Fibroblast of the conjunctiva (primary cell): ENCODE measurements at regions not wholly inside any gene's neighbourhood (a gene's known extent, or its start where the extent isn't known, plus 50 kb on each side); places are given as distances from the start of the nearest gene placed in this dataset.
"Not testable (repeated sequence)": the region's sequence is repeated elsewhere in the genome, so short reads cannot be mapped to it uniquely, and the experiment has no call there.

ENCODE experiments used
- DNase-seq: peaks from one replicate; pipeline ENCODE4 v3.0.0-alpha.2; 2010; ENCODE audit warnings: low read depth

DNA sequence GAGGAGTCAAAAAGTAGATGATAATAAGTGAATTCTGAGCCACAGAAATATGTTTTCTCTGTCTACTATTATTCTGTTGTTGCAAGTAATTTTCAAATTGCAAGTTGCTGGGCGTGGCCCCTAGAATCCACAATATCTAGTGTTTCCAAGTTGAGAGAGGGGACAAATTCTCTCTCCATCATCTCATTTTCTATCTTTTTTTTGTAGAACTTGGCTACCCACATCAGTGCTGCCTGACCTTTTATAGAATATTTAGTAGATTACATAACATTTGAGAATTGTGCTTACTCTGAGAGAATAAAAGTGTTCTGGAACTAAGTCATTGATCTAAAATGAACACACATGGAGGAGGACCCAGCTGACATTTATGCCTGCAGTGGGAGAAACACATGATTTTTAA, 110.9 kb upstream of the CSNK1A1L start:
- DNase-seq: no peak

DNA sequence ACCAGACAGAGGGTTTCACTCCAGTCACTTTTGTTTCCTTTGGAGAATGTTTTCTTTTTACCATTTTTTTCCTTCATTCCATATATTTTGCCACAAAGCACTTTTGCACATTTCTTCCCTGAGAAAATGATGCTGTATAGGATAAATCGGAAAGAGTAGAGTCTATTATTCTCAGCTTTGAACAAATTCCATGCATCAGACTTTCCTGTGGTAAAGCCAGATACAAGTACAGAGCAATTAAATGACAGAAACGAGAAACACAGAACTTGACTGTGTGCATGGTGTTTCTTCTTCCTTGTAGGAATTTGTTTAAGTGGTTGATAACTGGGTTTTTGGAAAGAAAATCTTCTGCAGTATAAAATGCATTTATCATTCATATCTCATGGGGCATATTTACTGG, 107.4 kb upstream of the CSNK1A1L start:
- DNase-seq: no peak

DNA sequence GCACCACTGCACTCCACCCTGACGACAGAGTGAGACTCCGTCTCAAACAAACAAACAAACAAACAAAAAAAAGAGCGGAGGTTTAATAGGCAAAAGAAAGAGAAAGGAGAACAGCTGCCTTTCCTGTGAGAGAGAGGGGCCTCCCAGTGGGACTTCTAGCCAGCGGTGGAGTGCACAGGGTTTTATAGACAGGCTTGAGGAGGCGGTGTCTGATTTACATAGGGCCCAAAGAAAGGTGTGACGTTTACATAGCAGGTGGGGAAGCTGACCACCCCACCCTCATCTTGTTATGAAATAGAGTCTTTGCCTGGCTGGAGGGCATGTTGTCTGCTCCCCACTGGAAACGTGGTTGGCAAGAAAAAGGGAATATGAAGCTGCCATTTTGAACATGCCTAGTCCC, 106.0 kb upstream of the CSNK1A1L start:
- no peak for DNase-seq

DNA sequence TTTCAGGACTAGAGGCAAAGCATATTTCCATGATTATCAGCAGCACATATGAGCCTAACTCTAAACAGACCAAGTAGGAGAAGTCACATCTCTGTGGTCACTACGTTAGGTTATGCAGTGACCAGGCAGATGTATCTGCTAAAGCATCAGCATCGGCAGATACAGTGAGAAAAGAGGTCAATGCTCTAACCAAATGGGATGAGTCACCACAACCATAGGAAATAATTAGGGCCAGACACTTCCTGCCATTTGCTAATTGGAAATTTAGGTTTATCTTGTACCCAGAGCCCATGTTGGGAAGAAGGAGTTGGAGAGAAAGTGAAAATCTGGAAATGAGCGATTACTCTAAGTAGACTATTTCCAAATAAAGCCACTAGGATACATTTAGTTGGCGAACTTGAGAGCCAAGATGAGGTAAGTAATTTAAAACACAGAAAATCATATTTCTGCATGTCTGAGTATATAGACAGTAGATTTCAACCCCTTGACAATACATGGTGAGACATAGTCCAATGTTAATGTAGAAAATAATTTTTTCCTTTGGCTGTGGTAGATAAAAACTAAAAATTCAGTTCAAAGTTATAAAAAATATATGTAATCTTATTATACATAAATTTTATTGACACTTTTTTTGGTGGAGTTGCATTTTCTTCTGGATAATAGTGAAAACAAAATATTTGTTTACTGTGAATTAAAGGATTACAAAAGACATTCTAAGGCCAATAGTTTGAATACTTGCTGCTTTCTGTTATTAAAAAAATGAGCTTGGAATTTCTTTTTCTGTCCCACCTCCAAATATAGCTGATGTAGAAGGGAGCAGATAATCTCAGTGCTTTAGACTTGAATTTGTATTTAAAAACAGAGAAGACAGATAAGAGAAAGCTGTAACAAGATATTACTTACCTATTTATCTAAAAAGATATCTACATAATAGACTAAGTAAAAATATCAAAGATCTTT, 104.4 kb upstream of the CSNK1A1L start:
- DNase-seq: no peak

DNA sequence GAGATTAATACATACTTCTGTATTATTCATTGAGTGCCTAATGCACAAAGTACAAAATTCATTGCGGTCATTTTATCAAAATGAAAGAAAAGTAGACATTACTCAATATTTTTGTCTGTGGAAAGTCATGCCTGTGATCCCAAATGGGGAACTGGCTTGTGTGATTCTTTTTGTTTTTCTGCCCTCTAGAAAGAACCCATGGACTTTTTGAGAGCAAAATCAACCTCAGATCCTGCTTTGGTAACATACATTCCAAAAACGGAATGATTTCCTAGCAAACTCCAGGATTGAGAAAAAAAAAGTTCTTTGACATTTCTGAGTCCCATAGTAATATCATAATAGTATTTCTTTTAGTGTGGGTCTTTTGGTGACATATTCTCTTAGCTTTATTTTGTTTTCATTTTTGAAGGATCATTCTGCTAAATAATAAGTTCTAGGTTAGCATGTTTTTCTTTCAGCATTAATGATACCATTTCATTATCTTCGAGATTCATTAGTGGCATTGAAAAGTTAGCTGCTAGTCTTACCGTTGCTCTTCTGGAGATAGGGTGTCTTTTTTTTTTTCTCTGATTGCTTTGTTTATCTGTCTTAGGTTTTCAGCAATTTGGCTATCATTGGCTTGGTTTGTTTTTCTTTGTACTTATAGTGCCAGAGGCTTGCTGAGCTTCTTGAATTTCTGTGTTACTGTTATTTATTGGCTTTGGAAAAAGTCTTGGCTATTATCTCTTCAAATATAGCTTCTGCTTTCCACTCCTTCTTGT, 102.4 kb upstream of the CSNK1A1L start:
- no peak for DNase-seq

DNA sequence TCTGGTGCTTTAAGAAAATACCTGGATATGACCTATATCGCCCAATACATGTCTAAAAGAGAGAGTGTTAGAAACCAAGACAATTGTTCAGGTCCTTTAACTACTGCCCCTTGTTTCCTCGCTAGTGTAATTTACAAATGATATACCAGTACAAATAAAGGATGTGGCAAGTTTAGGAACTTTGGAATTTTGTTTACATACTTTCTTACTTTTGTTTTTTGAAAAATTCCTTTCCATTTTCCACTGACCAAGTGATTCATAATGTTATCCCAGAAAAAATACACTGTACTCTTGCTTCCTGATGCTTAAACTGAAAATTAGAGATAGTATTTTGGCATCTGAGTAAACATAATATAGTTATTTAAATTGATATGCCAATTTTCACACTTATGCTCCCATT, 96.8 kb upstream of the CSNK1A1L start:
- no peak for DNase-seq

DNA sequence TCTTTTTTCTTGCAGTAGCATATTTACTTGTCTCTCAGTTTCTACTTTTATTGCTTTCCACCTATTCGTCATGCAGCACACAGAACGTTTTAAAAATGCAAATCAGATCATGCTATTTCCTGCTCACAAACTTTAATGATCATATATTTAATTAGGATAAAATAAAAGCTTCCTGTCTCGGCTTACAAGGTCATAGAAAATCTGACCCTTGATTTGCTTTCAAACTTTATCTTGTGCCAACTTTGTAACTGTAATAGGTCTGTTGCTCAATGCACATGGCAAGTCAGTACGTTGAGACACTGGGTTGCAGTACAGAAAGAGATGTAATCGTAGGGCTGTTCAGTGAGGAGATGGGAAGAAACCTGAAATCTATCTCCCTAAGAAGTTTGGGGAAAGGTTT, 95.6 kb upstream of the CSNK1A1L start:
- DNase-seq: no peak

DNA sequence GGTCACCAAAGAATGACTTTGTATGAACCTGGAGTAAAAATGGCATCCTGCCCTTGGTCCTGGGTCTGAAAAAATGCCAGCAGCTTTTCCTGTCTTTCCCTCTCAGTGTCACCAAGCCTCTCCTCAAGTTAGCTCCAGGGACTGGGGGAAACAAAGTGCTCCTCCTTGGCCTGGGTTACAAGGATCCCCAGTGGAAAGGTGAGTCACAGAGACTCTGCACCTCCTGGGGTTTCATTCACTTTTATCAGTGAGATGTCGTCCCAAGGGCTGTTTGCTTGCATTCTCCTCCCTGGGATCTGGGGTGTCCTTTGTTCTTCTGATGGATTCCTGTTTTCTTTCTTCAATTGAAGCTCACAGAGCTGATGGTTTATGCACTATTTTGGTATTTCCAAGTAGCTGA, 93.2 kb upstream of the CSNK1A1L start:
- DNase-seq: no peak

DNA sequence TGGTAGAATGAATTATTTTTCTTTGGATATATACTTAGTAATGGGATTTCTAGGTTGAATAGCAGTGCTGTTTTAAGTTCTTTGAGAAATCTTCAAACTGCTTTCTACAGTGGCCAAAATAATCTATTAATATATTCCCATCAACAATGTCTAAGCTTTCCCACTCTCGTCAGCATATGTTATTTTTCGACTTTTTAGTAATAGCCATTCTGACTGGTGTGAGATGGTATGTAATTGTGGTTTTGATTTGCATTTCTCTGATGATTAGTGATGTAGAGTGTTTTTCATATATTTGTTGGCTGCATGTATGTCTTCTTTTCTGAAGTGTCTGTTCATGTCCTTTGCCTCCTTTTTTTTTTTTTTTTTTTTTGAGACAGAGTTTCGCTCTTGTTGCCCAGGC, 90.2 kb upstream of the CSNK1A1L start:
- no peak for DNase-seq

DNA sequence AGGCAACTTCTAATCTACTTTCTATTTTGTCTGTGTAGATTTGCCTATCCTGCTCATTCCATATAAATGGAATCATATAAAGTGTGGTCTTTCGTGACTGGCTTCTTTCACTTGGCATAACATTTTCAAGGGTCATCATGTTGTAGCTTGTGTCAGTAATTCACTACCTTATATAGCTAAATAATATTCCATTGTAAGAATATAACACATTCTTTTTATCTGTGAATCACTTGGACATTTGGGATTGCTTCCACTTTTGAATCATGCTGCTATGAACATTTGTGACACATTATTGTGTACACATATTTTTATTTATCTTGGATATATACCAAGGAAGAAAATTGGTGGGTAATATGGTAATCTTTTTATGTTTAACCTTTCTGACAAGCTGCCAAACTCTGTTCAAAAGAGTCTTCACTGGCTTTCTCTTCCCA, 89.0 kb upstream of the CSNK1A1L start:
- peak; percentile 23 for DNase-seq

DNA sequence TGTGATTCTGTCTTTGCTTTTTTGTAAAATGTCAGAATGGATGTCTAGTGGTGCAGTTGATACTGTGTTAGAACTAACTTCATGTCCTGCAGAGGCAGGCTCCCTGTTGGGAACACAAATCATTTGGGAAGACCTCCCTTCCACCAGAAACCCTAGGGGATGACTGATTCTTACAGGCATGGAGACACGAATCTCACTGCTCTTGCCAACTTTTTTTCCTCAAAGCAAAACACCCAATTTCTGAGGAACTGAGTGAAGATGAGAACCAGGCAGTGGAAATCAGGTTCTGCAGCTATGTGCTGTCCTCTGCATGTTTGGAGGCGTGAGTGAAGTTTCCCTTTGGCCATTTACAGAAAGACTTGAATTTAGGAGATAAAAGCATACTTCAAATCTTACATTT, 87.5 kb upstream of the CSNK1A1L start:
- no peak for DNase-seq

DNA sequence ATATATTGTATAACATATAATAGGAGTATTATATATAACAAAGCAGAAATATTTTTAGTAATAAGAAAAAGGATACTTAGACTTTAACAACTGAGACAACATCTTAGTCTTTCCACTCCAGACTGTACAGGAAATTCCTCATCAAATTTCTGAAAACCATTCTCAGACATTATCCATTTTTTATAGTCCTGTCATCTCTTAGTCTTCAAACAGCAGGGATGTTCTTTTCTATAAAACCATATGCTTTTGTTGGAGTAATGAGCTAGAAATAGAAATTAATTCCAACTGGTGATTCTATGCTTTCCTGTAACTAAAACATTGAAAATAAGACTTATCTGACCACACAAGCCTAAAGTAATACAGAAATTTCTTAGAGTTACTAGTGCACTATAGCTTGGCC, 82.2 kb upstream of the CSNK1A1L start:
- DNase-seq: no peak

DNA sequence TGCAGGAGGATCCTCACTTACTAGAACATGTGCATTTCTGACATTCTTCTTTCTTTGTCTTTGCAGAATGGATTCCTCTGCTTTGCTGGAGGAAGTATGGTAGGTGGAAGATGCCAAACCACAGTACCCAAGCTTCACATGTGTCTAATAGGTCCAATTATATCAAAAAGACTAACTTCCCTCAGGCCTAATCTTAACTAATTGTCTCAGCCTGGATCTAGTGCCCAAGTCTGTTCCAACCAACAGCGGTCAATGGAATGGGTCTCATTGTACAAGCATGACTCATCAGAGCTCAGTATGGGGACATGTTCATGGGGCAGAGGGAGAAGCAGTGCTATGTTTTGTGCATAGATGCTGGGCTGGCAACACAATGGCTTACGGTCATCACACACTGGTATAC, 81.6 kb upstream of the CSNK1A1L start:
- DNase-seq: no peak

DNA sequence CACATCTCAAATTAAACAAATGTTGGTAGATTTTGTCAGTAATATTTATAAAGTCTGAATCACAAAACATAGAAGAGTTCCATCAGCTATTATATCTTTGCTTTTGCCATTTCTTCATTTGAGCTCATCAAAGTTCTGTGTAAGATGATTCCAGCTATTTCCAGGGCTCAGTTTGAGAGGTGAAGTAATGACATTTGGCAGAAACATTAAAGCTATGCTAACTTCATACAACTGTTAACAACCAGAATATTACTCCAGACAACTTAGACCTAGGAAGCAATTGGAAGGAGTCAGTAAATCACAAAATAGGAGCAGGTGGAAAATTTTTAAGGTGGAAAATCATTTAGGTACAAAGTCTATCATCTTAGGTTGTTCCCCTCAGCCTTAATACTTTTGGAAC, 76.2 kb upstream of the CSNK1A1L start:
- DNase-seq: no peak

DNA sequence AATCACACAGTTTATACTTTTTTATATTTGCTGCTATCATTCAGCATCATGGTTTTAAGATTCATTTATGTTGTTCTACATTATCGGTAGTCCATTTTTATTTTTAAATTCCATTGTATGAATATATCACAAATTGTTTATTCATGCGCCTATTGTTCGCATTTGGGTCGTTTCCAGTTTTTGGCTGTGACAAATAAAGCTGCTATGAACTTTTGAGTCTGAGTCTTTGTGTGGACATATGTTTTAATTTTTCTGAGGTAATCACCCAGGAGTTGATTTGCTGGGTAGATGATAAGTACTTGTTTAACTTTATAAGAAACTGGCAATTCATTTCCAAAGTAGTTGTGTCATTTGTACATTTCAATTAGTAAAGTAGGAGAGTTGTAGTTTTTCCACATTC, 74.2 kb upstream of the CSNK1A1L start:
- DNase-seq: no peak

DNA sequence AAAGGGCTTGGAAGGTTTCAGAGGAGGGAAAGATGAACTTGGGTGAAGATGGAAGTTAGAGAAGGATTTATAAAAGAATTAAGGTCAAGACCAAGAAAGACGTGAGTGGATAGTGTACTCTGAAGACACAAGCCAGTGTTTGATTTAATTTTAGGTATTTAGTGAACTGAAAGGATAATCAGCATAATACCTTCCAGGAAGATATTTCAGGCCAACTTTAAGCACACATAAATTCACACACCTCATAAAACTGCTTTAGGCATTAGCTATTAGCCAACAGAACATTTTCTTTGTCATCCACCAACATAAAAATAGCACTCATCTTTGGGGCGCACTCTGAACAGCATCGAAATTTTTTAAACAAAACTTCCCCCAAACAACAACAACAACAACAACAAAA, 71.7 kb upstream of the CSNK1A1L start:
- DNase-seq: no peak

DNA sequence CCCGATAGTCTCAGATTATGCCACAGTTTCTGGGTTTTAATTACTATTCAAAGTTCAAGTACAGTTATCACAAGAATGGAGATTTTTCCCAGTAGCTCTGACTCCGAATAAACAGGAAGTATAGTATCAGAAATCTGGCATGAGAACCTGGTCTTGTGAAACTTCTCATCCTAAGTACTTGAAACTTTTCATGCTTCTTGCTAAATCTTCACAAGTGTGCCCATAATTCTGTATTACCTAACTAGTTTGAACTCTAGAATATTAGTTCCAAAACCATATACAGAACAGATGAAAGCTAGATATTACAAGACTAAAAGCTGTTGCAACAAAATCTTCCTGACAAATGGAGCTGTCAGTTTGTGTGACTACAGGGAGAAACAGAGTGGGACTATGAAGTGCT, 70.5 kb upstream of the CSNK1A1L start:
- DNase-seq: peak; percentile 68

DNA sequence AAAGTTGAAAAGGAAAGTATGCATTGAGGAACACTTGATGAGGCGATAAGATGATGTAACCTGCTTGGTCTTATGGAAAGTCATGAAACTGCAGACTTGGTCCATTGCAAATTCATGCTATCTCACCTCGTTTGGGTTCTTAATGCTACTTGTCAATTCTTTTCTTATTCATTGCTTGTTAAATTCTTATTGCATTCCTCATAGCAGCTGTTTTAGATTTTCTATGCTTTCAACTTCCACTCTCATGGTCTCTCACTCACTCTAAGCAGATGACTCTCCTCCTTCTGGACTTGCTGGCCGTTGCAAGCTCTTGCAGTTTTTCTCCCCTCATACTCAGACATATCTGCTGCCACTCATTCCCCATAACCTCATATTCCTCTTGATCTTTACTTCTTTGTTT, 67.8 kb upstream of the CSNK1A1L start:
- DNase-seq: peak; percentile 84

DNA sequence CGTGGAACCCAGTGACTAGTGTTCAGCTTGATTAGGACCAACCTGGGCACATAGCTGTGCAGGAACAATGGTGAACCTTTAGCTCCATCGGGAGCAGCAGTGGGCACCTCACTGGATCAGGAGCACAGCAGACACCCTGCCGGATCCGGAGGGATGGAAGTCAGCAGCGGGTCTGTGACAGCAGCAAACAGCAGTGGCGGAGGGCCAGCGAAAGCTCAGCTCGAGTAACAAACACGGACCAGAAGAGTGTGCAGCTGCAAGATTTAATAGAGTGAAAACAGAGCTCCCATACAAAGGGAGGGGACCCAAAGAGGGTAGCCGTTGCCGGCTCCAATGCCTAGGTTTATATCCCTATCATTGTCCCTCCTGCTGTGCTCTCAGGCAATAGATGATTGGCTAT, 66.8 kb upstream of the CSNK1A1L start:
- not testable (repeated sequence) for DNase-seq

DNA sequence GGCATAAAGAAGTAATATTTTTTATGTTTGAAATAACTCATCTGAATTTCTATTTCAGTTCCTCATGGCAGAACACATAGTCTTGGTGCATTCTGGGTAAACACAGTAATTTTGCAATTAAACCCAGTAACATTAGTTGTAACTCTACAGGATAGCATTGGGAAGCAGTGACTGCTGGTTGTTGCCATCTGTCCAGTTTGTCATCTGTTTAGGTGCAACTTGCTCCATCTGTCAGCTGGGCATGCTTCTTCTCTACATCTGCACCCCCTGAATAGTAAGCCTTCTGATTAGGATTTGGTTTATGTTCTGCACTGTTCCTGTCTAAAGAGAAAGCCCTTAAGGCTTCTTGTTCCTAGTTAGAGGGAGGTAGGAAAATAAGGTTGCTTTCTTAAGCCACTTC, 63.5 kb upstream of the CSNK1A1L start:
- DNase-seq: no peak

DNA sequence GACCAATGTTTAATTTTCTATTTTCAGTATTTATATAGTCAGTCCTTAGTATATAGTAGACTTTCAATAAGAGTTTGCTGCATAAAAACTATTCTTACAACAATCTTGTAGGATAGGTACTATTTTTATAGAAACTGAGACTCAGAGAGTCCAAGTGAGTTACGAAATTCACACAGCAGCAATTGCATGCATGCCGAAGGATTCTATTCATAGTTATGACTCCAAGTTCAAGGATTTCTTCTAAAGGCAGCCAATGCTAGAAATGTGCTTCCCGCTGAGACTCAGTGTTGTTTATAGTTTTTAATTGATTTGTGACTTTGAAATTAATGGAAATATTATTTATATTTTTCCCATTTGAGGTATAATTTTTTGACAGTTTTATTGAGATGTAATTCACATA, 62.7 kb upstream of the CSNK1A1L start:
- no peak for DNase-seq

DNA sequence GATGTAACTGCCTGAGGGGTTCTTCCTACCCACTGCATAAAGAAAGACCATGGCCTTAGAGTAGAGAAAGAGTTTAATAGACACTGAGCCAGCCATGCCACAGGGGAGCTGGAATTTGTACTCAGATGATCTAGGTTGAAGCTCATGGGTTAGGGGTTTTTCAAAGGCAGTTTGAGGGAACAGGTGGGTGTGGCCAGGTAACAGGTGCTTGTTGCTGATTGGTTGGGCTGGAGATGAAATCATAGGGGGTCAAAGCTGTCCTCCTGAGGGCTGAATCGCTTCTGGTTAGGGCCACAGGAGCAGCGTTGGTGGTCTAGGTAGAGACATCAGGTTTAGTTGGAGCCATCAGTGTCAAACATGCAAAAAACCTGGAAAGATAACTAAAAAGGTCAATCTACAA, 59.2 kb upstream of the CSNK1A1L start:
- no peak for DNase-seq

DNA sequence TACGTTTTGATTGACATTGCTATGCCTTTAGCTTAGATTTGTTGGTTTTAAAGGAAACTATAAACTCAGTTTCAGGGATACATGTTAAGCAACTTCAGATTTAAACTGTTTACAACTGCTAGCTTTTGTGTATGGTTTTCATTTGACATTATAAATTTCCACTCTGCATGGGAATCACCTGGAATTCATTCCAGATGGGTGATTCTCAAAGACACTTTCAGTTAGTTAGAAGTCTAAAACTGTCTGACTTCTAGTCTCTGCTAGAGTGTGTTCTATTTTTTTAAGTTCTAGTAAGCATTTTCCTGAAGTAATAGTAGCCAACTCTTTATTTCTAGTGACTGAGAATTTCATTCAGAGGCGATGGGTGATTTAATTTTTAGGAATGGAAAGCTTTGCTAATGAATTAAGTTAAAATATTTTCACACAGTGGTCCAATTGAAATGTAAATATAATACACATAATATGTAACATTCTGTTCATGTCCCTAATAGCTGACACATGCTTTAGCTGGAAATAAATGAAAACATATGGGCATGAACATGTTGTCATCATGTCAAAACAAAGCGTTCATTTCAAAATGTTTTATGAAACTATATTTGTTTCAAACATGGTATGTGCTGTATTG, 58.3 kb upstream of the CSNK1A1L start:
- DNase-seq: no peak
